HG03159 (cell line): ENCODE measurements at regions not wholly inside any gene's neighbourhood (a gene's known extent, or its start where the extent isn't known, plus 50 kb on each side); places are given as distances from the start of the nearest gene placed in this dataset.

Experiments
- ATAC-seq: cut with Tn5 transposase; IDR thresholded peaks from one replicate; pipeline ENCODE4 v1.9.1; 2021; ENCODE audit warnings: mild to moderate bottlenecking, moderate library complexity; ENCODE audit not compliant: unreplicated experiment

DNA sequence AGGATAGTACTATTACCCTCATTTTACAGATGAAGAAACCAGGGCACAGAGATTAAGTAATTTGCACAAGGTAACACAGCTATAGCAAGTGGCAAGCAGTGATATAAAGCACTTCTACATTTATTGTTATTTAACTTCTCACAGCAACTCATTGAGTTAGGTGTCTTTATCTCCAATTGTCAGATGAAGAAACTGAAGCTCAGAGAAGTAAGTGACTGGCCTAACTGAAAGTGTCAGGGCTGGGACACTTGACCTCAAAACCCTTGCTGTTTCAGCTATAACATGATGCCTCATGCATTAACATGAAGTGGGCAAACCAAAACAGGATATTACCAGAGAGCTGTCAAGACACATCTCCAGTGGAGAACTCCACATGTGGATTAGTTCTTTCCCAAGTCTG lies 65.8 kb upstream of the LEKR1 start:
- peak; percentile 66 for ATAC-seq

DNA sequence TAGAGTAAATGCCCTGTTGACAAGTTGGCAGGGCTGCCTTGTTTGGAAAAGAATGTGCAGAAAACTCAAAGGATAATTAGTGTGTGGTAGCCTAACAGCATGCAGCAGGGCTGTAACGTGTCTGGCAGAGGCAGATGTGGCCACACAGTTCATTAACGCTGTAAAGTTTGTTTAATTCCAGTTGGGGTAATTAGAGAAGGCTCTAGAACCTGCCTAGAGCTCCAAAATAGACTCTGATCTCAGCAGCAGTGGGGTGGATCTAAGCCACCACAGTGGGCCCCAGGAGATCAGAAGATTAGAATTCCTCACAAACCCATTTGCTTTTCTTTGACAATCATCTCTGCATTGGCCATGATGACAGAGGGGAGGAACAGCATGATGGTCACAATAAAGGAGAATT lies 65.1 kb upstream of the LEKR1 start:
- no peak for ATAC-seq

GRCh38 chr3:156761713-156762451 lies 64.3 kb upstream of the LEKR1 start:
- ATAC-seq: no peak

- no peak for ATAC-seq
Observed at GRCh38 chr3:156762631-156763185, 63.4 kb upstream of the LEKR1 start.

DNA sequence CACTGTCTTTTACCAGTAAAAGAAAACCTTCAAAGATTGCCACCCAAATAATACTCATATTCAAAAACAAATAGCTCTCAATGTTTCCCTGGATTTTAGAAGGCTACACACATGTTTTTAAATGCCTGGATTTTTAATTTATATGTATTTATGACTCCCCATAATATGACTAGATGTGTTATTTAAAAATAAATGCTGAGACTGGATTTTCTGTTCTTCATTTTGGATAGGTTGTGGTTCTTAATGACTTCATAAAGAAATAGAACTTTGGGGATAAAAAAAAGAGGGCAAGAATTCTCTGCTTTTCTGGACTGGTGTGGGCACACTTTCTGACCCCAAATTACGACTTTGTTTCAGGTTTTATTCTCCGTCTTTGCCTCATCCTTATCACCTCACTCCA lies 62.8 kb upstream of the LEKR1 start:
- ATAC-seq: no peak

DNA sequence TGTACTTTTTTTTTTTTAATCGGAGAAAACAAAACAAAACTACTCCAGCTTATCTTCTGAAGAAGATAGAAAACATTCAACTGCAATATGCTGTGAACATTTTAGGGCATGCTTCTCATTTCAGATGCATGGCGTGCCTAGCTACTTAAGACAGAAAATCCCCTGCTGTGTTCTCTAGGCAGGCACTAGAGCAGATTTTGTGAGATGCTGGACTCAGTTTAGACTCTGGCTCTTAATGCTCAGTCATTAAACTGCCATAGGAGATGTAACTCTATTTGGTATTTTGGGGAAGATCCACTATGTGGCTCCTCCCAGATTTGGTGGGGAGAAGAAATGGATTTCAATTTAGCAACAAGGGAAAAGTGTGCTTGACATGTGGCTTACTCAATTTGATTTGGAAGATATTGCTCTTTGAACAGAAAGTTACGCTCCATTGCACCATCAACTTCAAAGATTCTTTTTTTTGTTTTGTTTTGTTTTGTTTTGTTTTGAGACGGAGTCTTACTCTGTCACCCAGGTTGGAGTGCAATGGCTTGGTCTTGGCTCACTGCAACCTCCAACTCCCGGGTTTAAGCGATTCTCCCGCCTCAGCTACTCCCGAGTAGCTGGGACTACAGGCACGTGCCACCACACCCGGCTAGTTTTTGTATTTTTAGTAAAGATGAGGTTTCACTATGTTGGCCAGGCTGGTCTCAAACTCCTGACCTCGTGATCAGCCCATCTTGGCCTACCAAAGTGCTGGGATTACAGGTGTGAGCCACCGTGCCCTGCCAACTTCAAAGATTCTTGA lies 62.0 kb upstream of the LEKR1 start:
- ATAC-seq: no peak

- no peak for ATAC-seq
Observed at GRCh38 chr3:156764751-156765150, 61.4 kb upstream of the LEKR1 start.

GRCh38 chr3:156768390-156768789 lies 57.8 kb upstream of the LEKR1 start:
- ATAC-seq: no peak

DNA sequence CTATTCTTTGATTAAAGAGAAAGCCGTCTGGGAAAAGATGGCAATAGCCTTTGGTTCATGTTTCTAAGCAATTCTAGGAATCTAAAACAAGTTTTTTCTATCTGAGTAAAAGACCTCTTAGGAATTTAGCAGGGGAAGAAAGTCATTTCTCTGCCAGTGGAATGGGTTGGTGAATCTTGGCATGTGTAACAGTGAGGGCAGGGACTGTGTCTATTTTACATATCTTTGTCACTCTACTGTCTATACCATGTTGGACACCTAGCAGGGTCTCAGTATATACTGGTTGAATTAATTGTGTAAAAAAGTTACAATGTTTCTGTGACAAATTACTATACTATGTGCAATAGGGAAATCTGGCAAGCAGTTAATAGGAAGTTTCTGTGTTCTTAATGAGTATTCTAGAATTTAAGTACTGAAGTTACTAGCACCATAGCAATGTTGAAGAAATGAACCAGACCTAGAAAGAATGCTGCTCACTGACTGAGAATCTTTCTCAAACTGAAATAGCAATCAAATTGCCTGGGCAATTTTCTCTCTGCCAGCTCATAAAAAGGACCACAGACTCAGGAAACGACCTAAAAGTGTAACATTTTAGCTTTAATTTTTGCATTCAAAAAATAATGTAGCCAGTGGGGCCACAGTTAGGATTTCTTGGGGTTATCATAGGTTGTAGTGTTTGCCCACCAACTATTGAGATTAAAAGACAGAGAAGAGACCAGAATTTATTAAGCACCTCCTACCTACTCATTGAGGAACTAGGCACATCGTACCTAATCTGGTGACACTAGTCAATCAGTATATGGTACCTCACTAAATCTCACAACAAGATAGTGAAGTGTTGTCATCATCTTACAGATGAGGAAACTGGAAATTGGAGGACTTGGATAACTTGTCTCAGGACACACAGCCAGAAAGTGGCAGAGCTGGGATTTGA lies 56.2 kb upstream of the LEKR1 start:
- ATAC-seq: no peak

DNA sequence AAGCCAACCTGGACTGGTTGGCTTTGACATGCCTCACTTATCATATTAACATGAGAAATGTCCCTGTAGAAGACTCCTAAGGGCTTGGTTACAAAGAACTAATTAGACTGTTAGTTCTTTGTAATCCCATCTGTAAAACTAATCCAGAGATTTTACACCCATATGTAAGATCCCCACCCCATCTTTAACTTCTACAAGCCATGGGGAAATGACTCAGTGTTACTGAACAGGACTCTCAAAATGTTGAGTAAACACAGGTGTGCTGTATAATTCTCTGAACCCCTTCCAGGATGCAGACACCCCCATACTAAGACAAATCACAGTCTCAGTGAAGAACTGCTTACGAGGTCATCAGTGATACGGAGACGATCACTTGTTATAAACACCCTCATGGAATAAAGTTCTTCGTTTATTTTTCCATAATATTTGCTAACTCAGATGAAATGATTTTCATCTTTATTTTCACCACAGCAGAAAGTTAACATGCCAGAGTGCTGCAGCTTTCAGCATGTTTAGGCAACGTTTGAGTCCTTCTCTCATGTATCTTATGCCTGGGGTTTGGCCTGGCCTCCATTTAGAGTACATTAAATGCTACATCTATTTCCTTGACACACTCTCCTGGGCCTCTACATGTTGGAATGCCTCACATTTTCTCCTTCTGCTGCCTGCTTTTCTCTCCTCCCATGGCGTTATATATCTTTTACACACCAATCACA lies 55.3 kb upstream of the LEKR1 start:
- no peak for ATAC-seq

DNA sequence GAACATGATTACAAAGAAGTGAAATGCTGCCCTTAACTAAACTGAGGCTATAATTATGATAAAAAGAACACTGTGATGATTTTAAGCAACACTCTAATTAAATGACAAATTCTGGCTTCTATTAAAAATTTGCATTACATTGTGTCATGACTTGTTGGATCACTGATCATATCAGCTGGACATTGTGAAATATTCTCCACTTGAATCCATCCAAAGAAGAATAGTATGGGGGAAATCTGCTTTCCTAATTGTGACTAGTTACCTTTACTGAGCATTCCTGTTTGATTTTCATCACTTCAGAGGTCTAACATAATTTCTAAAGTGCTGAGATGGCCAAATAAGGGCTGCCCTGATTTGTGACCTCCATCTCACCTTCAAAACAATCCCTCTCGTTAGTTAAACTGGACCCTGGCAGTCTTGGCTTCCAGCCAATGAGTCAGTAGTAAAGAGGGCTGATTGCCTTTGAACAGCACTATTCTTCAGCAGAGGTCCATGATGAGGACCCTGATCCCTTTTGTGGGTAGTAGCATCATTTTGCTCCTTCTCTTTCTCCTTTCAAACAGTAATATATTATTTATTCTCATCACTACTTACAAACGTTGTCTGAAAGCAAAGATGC lies 53.5 kb upstream of the LEKR1 start:
- no peak for ATAC-seq

- ATAC-seq: no peak
Observed at GRCh38 chr3:156776031-156776430, 50.1 kb upstream of the LEKR1 start.
